Small intestine (tissue), 7 donors: ENCODE measurements at regions not wholly inside any gene's neighbourhood (a gene's known extent, or its start where the extent isn't known, plus 50 kb on each side); places are given as distances from the start of the nearest gene placed in this dataset.
A peak's percentile ranks its signal among the peaks of the same experiment; 100 is the strongest.

ENCODE experiments used
- DNase-seq, 2 donors: peaks; one replicate each; pipeline versions ENCODE4 v3.0.0 to v3.0.0-alpha.2; 2013
- FAIRE-seq: peaks from 2 replicates; lab custom pipeline; 2012; peaks lifted over from hg19 to GRCh38; lab: Jason Lieb, UNC
- H3K27ac ChIP-seq, 3 donors: one replicate each; pipeline ENCODE4 v1.5.1; 2013; ENCODE audit warnings: low read length in 2 of 3, mild to moderate bottlenecking in 2 of 3, control low read depth in 1 of 3, inconsistent platforms in 1 of 3, low read depth in 1 of 3, moderate library complexity in 1 of 3
- H3K27me3 ChIP-seq, 3 donors: one replicate each; pipeline ENCODE4 v1.6.1; 2013; ENCODE audit warnings: low read length in 3 of 3, inconsistent platforms in 1 of 3; ENCODE audit not compliant: control insufficient read depth in 3 of 3, insufficient read depth in 3 of 3
- H3K36me3 ChIP-seq, 3 donors: one replicate each; pipeline ENCODE4 v1.6.1; 2013; ENCODE audit warnings: low read length in 3 of 3, inconsistent platforms in 1 of 3, low read depth in 1 of 3, mild to moderate bottlenecking in 1 of 3, moderate library complexity in 1 of 3; ENCODE audit not compliant: control insufficient read depth in 3 of 3, insufficient read depth in 2 of 3
- H3K4me1 ChIP-seq, 3 donors: one replicate each; pipeline ENCODE4 v1.6.1; 2013; ENCODE audit warnings: low read length in 2 of 3, inconsistent platforms in 1 of 3, low read depth in 1 of 3, mild to moderate bottlenecking in 1 of 3, moderate library complexity in 1 of 3; ENCODE audit not compliant: control insufficient read depth in 3 of 3, insufficient read depth in 2 of 3
- H3K4me3 ChIP-seq, 3 donors: one replicate each; pipeline ENCODE4 v1.5.1; 2013; ENCODE audit warnings: low read length in 3 of 3, control low read depth in 1 of 3, inconsistent platforms in 1 of 3, low read depth in 1 of 3, mild to moderate bottlenecking in 1 of 3, moderate library complexity in 1 of 3
- H3K9me3 ChIP-seq, 2 donors: one replicate each; pipeline ENCODE4 v1.6.1; 2013; ENCODE audit warnings: low read depth in 1 of 2, low read length in 1 of 2; ENCODE audit not compliant: control insufficient read depth in 2 of 2, insufficient read depth in 1 of 2
- WGBS, 3 donors: extraction: QIAGEN DNeasy Blood & Tissue Kit; methylation state at CpG; one replicate each; pipeline ENCODE4 v1.1.7; 2013; 5-methylcytosine and 5-hydroxymethylcytosine counted together
- donor health status: healthy with polysubstance abuse.
- donor health status: control.
- donor health status: control.
- donor health status: Bipolar disorder and iron deficiency.
- donor health status: healthy.

DNA sequence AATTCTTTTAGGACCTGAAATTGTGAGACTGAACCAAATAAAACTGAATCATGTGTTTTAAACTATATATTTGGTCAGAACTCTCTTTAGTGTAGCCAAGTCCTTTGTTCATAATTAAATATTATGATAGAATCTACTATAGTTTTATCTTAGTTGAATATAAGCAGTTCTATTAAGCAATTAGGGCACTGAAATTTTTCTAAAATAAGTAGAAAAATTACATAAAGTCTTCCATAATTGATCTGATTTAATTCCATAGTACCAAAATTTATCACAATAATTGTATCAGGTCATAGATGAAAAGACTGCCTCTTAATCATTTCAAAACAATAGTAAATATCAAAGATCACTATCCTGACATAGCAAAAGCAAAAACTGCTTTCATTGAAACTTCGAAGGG, 90.1 kb upstream of the BET1 start:
- Histone ChIP-seq H3K9me3 (no peaks in the 10 kb centered on the region), H3K4me1 (no peaks in the 10 kb centered on the region), H3K27me3 (no peaks in the 10 kb centered on the region), H3K27ac (no peak overlapping the region), H3K4me3 (no peak overlapping the region), H3K36me3 (no peaks in the 10 kb centered on the region)
- FAIRE-seq: peak; percentile 19
- WGBS, 3 donors: 78 to 88% (median 81%) methylated on average over 1 of the region's 1 CpG
- DNase-seq: no peak

- WGBS, 3 donors: 75 to 83% (median 79%) methylated on average over 5 of the region's 5 CpGs
- no peaks in the 10 kb centered on the region for H3K36me3 ChIP-seq
- peaks cover 0 to 2% (median 0%) of the 10 kb centered on the region in 3 donors for H3K27me3 ChIP-seq
- no peaks in the 10 kb centered on the region for H3K9me3 ChIP-seq
- no peak overlapping the region for H3K27ac ChIP-seq
- no peak for FAIRE-seq
- no peak for DNase-seq
- no peak overlapping the region for H3K4me3 ChIP-seq
- no peaks in the 10 kb centered on the region for H3K4me1 ChIP-seq
Measured at GRCh38 chr7:94095316-94096009, 91.3 kb upstream of the BET1 start.

GRCh38 chr7:94099679-94100078, 95.5 kb upstream of the BET1 start:
- Histone ChIP-seq H3K4me1 (no peaks in the 10 kb centered on the region), H3K27me3 (peaks cover 0 to 2% (median 0%) of the 10 kb centered on the region in 3 donors), H3K27ac (no peak overlapping the region), H3K4me3 (no peak overlapping the region), H3K36me3 (no peaks in the 10 kb centered on the region), H3K9me3 (peaks cover 0 to 6% of the 10 kb centered on the region in 2 donors)
- FAIRE-seq (no peak), DNase-seq (no peak)
- 79 to 84% (median 83%) methylated on average over 1 of the region's 1 CpG for WGBS, 3 donors

DNA sequence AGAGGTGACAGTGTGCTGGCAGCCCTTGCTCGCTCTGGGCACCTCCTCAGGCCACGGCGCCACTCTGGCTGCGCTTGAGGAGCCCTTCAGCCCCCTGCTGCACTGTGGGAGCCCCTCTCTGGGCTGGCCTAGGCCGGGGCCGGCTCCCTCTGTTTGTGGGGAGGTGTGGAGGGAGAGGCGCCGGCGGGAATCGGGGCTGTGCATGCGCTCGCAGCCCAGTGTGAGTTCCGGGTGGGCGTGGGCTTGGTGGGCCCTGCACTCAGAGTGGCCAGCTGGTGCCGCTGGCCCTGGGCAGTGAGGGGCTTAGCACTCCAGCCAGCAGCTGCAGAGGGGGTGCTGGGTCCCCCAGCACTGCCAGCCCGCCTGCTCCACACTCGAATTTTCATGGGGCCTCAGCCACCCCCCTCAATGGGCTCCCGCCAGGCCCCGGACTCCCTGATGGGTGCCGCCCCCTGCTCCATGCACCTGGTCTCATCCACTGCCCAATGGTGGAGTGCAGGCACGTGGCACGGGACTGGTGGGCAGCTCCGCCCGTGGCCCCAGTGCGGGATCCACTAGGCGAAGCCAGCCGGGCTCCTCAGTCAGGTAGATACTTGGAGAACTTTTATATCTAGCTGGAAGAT, 96.7 kb upstream of the BET1 start:
- no peaks in the 10 kb centered on the region for H3K36me3 ChIP-seq
- peaks cover 0 to 6% of the 10 kb centered on the region in 2 donors for H3K9me3 ChIP-seq
- no peaks in the 10 kb centered on the region for H3K4me1 ChIP-seq
- DNase-seq (no peak), FAIRE-seq (no peak)
- H3K27ac ChIP-seq: no peak overlapping the region
- 91 to 96% (median 94%) methylated on average over 24 to 27 of the region's 27 CpGs for WGBS, 3 donors
- peaks cover 0 to 2% (median 0%) of the 10 kb centered on the region in 3 donors for H3K27me3 ChIP-seq
- H3K4me3 ChIP-seq: no peak overlapping the region

DNA sequence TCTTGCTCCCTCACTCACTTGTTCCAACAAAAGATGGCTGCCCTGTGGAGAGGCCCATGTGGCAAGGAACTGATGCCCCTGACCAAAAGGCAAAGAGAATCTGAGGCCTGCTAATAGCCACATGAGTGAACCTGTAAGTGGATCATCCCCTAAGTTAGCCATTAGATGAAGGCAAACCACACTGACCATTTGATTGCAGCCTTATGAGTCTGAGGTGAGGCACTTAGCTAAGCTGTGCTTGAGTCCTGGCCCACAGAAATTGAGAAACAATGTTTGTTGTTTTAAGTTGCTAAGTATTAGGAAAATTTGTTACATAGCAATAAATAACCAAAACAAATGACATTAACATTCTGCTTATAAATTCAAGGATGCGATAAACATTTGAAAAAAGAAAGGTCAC, 100.1 kb upstream of the BET1 start:
- Histone ChIP-seq H3K9me3 (peaks cover 0 to 6% of the 10 kb centered on the region in 2 donors), H3K27ac (no peak overlapping the region), H3K36me3 (no peaks in the 10 kb centered on the region), H3K4me1 (no peaks in the 10 kb centered on the region), H3K4me3 (no peak overlapping the region), H3K27me3 (peaks cover 0 to 2% (median 0%) of the 10 kb centered on the region in 3 donors)
- no peak for DNase-seq
- 42 to 92% (median 89%) methylated on average over 1 of the region's 1 CpG for WGBS, 3 donors
- FAIRE-seq: no peak

DNA sequence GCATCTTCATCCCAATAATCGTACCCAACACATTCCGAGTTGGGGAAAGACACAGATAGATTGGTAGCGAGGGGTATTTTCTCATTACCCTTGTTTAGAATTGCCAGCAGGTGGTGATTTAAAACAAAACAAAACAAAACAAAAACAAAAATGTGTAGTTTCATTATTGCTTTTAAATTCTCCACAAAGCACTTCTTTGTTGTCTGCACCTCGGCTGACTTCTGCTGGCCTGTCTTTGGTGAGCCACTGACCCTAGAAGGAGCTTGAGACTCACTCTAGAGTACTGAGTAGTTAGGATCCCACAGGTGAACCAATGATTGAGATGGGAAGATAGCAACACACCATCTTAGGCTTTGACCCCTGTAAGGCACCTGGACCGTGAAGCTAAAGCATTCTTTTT, 105.4 kb upstream of the BET1 start:
- H3K9me3 ChIP-seq: no peaks in the 10 kb centered on the region
- H3K36me3 ChIP-seq: no peaks in the 10 kb centered on the region
- no peaks in the 10 kb centered on the region for H3K4me1 ChIP-seq
- H3K4me3 ChIP-seq: no peak overlapping the region
- FAIRE-seq (no peak), DNase-seq (no peak)
- H3K27ac ChIP-seq: no peak overlapping the region
- no peaks in the 10 kb centered on the region for H3K27me3 ChIP-seq
- 79 to 92% (median 82%) methylated on average over 5 of the region's 5 CpGs for WGBS, 3 donors

- Histone ChIP-seq H3K27me3 (no peaks in the 10 kb centered on the region), H3K27ac (no peak overlapping the region), H3K9me3 (no peaks in the 10 kb centered on the region), H3K36me3 (no peaks in the 10 kb centered on the region), H3K4me1 (no peaks in the 10 kb centered on the region), H3K4me3 (no peak overlapping the region)
- no peak for DNase-seq
- WGBS, 3 donors: 54 to 68% (median 61%) methylated on average over 2 of the region's 2 CpGs
- FAIRE-seq: no peak
Measured at GRCh38 chr7:94111009-94111408, 106.9 kb upstream of the BET1 start.

DNA sequence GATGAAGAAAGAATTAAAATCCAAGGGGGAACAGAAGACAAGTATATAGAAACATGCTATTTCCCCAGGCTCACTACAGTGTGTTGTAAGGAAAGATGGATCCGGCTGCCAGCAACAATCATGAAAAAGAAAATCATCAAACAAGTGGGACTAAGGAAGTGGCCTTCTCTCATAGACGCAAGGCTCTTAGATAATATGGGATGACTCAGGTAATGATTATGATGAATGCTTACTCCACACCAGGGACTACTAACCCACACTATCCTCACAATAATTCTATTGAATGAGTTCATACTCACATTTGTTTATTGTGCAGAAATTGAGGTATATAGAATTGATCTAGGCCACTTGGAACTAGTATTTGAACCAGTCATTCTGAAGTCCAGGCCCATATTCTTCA, 111.2 kb upstream of the BET1 start:
- H3K4me3 ChIP-seq: no peak overlapping the region
- FAIRE-seq (no peak), DNase-seq (no peak)
- no peaks in the 10 kb centered on the region for H3K4me1 ChIP-seq
- 81 to 90% (median 85%) methylated on average over 2 of the region's 2 CpGs for WGBS, 3 donors
- no peaks in the 10 kb centered on the region for H3K9me3 ChIP-seq
- no peaks in the 10 kb centered on the region for H3K27me3 ChIP-seq
- H3K27ac ChIP-seq: no peak overlapping the region
- no peaks in the 10 kb centered on the region for H3K36me3 ChIP-seq
